Ammon's horn (tissue), 1 donor: ENCODE measurements at regions not wholly inside any gene's neighbourhood (a gene's known extent, or its start where the extent isn't known, plus 50 kb on each side); places are given as distances from the start of the nearest gene placed in this dataset.
"Not testable (repeated sequence)": the region's sequence is repeated elsewhere in the genome, so short reads cannot be mapped to it uniquely, and the experiment has no call there.

Experiments used
- DNase-seq: peaks from one replicate; pipeline ENCODE4 v3.0.0-alpha.2; 2016; ENCODE audit warnings: low spot score

- no peak for DNase-seq
Observed at GRCh38 chr16:50497592-50497991, 50.6 kb upstream of the NKD1 start.

GRCh38 chr16:50496990-50497389 lies 51.2 kb upstream of the NKD1 start:
- DNase-seq: no peak

- no peak for DNase-seq
Observed at GRCh38 chr16:50495673-50496072, 52.5 kb upstream of the NKD1 start.

GRCh38 chr16:50494501-50495491 lies 53.4 kb upstream of the NKD1 start:
- no peak for DNase-seq

- DNase-seq: no peak
Observed at GRCh38 chr16:50491516-50491915, 56.7 kb upstream of the NKD1 start.

- no peak for DNase-seq
Observed at GRCh38 chr16:50490828-50491227, 57.4 kb upstream of the NKD1 start.

- no peak for DNase-seq
Observed at GRCh38 chr16:50489182-50489581, 59.0 kb upstream of the NKD1 start.

- no peak for DNase-seq
Observed at GRCh38 chr16:50487528-50487927, 60.7 kb upstream of the NKD1 start.

GRCh38 chr16:50486162-50486561 lies 62.0 kb upstream of the NKD1 start:
- DNase-seq: not testable (repeated sequence)

GRCh38 chr16:50485232-50485631 lies 63.0 kb upstream of the NKD1 start:
- no peak for DNase-seq

GRCh38 chr16:50482271-50482670 lies 65.9 kb upstream of the NKD1 start:
- no peak for DNase-seq

GRCh38 chr16:50480206-50480605 lies 68.0 kb upstream of the NKD1 start:
- DNase-seq: peak; percentile 79

- no peak for DNase-seq
Observed at GRCh38 chr16:50479771-50480170, 68.4 kb upstream of the NKD1 start.

- no peak for DNase-seq
Observed at GRCh38 chr16:50478773-50479149, 69.4 kb upstream of the NKD1 start.

- no peak for DNase-seq
Observed at GRCh38 chr16:50478075-50478772, 70.0 kb upstream of the NKD1 start.

GRCh38 chr16:50476486-50477255 lies 71.5 kb upstream of the NKD1 start:
- DNase-seq: no peak

- DNase-seq: no peak
Observed at GRCh38 chr16:50475170-50475569, 73.0 kb upstream of the NKD1 start.

GRCh38 chr16:50474138-50474537 lies 74.1 kb upstream of the NKD1 start:
- no peak for DNase-seq

GRCh38 chr16:50473356-50473945 lies 74.7 kb upstream of the NKD1 start:
- DNase-seq: no peak

- no peak for DNase-seq
Observed at GRCh38 chr16:50472472-50472871, 75.7 kb upstream of the NKD1 start.

GRCh38 chr16:50470687-50471086 lies 77.5 kb upstream of the NKD1 start:
- DNase-seq: no peak

GRCh38 chr16:50469744-50470321 lies 78.4 kb upstream of the NKD1 start:
- peak; percentile 58 for DNase-seq
